Loucy (cell line): ENCODE measurements at regions not wholly inside any gene's neighbourhood (a gene's known extent, or its start where the extent isn't known, plus 50 kb on each side); places are given as distances from the start of the nearest gene placed in this dataset.

Source experiments
- EZH2phosphoT487 ChIP-seq: fragments of 200-600 bp; IDR thresholded peaks from 2 replicates; pipeline ENCODE4 v1.6.1; 2018; ENCODE audit warnings: antibody characterized with exemption, mild to moderate bottlenecking, moderate library complexity, borderline replicate concordance
- TF ChIP-seq, protein P1 (sequence below): fragments of 200-600 bp; sonication (generic); conservative IDR thresholded peaks from 2 replicates; pipeline ENCODE4 v1.5.1; 2014; ENCODE audit warnings: mild to moderate bottlenecking, antibody characterized with exemption, low read length

DNA sequence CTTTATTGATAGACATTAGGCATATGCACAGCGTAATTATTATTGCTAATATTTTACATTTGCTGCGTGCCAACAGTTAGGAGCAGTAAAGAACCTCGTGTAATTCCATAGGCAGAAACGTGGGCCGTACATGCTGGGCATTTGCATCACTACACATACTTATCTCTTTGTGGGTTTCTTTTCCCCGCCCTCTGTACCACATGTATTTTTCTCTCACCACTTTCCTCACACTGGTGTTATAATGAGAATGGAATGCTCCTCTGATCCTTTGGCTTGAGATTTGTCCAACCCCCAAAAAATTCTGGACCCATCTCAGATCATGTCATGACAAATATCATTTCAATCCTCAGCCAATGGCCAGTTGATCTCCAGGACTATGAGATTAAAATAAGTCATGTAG, 1952.6 kb upstream of the WWC1 start:
- TF ChIP-seq, protein P1, sequence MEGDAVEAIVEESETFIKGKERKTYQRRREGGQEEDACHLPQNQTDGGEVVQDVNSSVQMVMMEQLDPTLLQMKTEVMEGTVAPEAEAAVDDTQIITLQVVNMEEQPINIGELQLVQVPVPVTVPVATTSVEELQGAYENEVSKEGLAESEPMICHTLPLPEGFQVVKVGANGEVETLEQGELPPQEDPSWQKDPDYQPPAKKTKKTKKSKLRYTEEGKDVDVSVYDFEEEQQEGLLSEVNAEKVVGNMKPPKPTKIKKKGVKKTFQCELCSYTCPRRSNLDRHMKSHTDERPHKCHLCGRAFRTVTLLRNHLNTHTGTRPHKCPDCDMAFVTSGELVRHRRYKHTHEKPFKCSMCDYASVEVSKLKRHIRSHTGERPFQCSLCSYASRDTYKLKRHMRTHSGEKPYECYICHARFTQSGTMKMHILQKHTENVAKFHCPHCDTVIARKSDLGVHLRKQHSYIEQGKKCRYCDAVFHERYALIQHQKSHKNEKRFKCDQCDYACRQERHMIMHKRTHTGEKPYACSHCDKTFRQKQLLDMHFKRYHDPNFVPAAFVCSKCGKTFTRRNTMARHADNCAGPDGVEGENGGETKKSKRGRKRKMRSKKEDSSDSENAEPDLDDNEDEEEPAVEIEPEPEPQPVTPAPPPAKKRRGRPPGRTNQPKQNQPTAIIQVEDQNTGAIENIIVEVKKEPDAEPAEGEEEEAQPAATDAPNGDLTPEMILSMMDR: no peak
- TF ChIP-seq EZH2phosphoT487: no peak
